Muscle of leg (tissue), 3 donors: ENCODE measurements at regions not wholly inside any gene's neighbourhood (a gene's known extent, or its start where the extent isn't known, plus 50 kb on each side); places are given as distances from the start of the nearest gene placed in this dataset.

Experiments
- DNase-seq: peaks from one replicate; pipeline ENCODE4 v3.0.0; 2013
- H3K27ac ChIP-seq: one replicate; pipeline ENCODE4 v1.5.1; 2013; ENCODE audit warnings: mild to moderate bottlenecking, low read length, control low read depth
- H3K27me3 ChIP-seq: one replicate; pipeline ENCODE4 v1.6.1; 2013; ENCODE audit warnings: low read length; ENCODE audit not compliant: control insufficient read depth, insufficient read depth
- H3K36me3 ChIP-seq: one replicate; pipeline ENCODE4 v1.6.1; 2013; ENCODE audit warnings: low read length; ENCODE audit not compliant: control insufficient read depth, insufficient read depth
- H3K4me1 ChIP-seq: one replicate; pipeline ENCODE4 v1.6.1; 2013; ENCODE audit warnings: low read length; ENCODE audit not compliant: control insufficient read depth, insufficient read depth
- H3K4me3 ChIP-seq: one replicate; pipeline ENCODE4 v1.5.1; 2013; ENCODE audit warnings: low read length, control low read depth
- H3K9me3 ChIP-seq: replicated peaks from 2 replicates; pipeline ENCODE4 v1.6.1; 2013; ENCODE audit warnings: low read depth, low read length; ENCODE audit not compliant: control insufficient read depth
- WGBS: methylation state at CpG from one replicate; pipeline ENCODE4 v1.1.5; 2013; ENCODE audit warnings: missing lambda C conversion rate; ENCODE audit not compliant: insufficient coverage; 5-methylcytosine and 5-hydroxymethylcytosine counted together

DNA sequence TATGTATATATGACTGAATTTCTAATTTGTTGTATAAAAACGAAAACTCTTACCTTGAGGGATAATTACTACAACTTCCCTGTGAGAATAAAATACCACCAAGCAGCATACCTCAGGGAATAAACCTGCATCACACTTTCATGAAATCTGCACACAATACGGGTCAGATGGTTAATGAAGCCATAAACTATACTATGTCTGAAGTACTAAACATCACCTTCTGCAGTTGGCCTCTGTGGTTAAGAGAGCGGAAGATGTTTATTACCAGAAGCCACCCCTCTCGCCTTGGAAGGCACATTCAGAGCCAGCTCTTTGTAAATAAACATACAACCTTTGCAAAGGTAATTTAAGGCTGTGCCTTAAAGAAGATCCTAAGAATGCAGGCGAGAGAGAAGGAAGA, 462.1 kb upstream of the NR2F2 start:
- Histone ChIP-seq H3K27me3 (no peaks in the 10 kb centered on the region), H3K36me3 (no peaks in the 10 kb centered on the region), H3K4me1 (peaks cover 9% of the 10 kb centered on the region), H3K27ac (no peak overlapping the region), H3K9me3 (no peaks in the 10 kb centered on the region), H3K4me3 (no peak overlapping the region)
- no CpG with 5 or more reads among the region's 5 CpGs for WGBS
- DNase-seq = no peak

DNA sequence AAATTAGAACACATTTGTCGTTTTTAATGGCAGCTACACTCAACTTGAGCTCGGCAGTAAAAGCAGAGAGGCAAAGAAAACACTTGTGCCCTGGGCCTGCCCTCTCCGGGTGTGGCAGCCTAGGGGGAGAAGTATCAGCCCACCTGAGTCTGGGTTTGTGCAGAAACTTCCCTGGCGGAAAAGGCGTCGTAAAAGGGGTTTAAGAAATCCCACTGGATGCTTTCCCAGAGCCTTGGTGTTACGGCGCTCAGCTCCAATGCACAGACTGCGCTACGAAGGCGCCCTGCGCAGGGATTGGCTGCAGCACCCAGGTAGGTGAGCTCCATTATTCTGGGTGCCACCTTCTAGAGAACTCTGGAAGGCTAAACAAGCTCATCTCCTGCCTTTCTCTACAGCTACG, 461.5 kb upstream of the NR2F2 start:
- Histone ChIP-seq H3K27ac (no peak overlapping the region), H3K9me3 (no peaks in the 10 kb centered on the region), H3K27me3 (no peaks in the 10 kb centered on the region), H3K4me3 (no peak overlapping the region), H3K36me3 (no peaks in the 10 kb centered on the region), H3K4me1 (peaks cover 9% of the 10 kb centered on the region)
- DNase-seq = no peak
- WGBS = 46% methylated on average over 12 of the region's 13 CpGs

DNA sequence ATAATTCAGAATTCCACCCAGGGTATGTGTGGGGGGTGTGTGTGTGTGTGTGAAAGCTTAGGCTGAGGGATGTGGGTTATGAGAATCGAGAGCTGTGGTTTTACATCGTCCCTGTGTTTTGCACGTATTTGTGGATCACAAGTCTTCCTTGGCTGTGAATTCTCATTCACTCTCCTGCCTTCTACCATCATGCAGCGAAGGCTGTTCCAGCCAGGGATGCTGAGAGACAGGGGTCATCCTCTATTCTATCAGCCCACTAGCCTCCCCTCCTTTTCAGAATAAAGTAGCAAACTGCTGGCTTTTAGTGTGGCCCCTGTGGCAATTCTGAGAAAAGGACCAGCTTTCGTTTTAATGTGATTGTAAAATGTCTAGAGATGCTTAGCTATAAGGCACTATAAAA, 460.6 kb upstream of the NR2F2 start:
- Histone ChIP-seq H3K27ac (no peak overlapping the region), H3K4me1 (peaks cover 9% of the 10 kb centered on the region), H3K4me3 (no peak overlapping the region), H3K9me3 (no peaks in the 10 kb centered on the region), H3K27me3 (no peaks in the 10 kb centered on the region), H3K36me3 (no peaks in the 10 kb centered on the region)
- DNase-seq = no peak
- 70% methylated on average over 3 of the region's 5 CpGs for WGBS

- DNase-seq = no peak
- no peaks in the 10 kb centered on the region for H3K36me3 ChIP-seq
- no peaks in the 10 kb centered on the region for H3K9me3 ChIP-seq
- WGBS = no CpG with 5 or more reads among the region's 3 CpGs
- H3K27me3 ChIP-seq = no peaks in the 10 kb centered on the region
- peaks cover 9% of the 10 kb centered on the region for H3K4me1 ChIP-seq
- no peak overlapping the region for H3K27ac ChIP-seq
- H3K4me3 ChIP-seq = no peak overlapping the region
Observed at GRCh38 chr15:95872366-95872771, 458.1 kb upstream of the NR2F2 start.

- peak; percentile 61 for DNase-seq
- Histone ChIP-seq H3K9me3 (no peaks in the 10 kb centered on the region), H3K27ac (peak overlapping the region; percentile 38), H3K27me3 (no peaks in the 10 kb centered on the region), H3K4me1 (peaks cover 2% of the 10 kb centered on the region), H3K36me3 (no peaks in the 10 kb centered on the region), H3K4me3 (no peak overlapping the region)
Observed at GRCh38 chr15:95874637-95875036, 455.9 kb upstream of the NR2F2 start.

- WGBS = no CpG with 5 or more reads among the region's 7 CpGs
- DNase-seq = peak; percentile 80
Observed at GRCh38 chr15:95875121-95875643, 455.3 kb upstream of the NR2F2 start.

GRCh38 chr15:95880031-95880570, 450.4 kb upstream of the NR2F2 start:
- Histone ChIP-seq H3K27me3 (no peaks in the 10 kb centered on the region), H3K4me1 (peaks cover 3% of the 10 kb centered on the region), H3K4me3 (no peak overlapping the region), H3K9me3 (no peaks in the 10 kb centered on the region), H3K27ac (peak overlapping the region; percentile 25), H3K36me3 (no peaks in the 10 kb centered on the region)
- peak; percentile 60 for DNase-seq
- WGBS = 29% methylated on average over 1 of the region's 6 CpGs

More at GRCh38 chr15:95875121-95875643, 455.3 kb upstream of the NR2F2 start:
- no peak overlapping the region for H3K4me3 ChIP-seq
- H3K27me3 ChIP-seq = no peaks in the 10 kb centered on the region
- no peaks in the 10 kb centered on the region for H3K36me3 ChIP-seq
- no peaks in the 10 kb centered on the region for H3K9me3 ChIP-seq
- H3K27ac ChIP-seq = peak overlapping the region; percentile 72
- H3K4me1 ChIP-seq = no peaks in the 10 kb centered on the region

GRCh38 chr15:95880630-95881029, 449.9 kb upstream of the NR2F2 start:
- no peak for DNase-seq
- Histone ChIP-seq H3K4me3 (no peak overlapping the region), H3K27ac (no peak overlapping the region), H3K4me1 (peaks cover 3% of the 10 kb centered on the region), H3K9me3 (no peaks in the 10 kb centered on the region), H3K36me3 (no peaks in the 10 kb centered on the region), H3K27me3 (no peaks in the 10 kb centered on the region)
- WGBS = 55% methylated on average over 1 of the region's 2 CpGs

GRCh38 chr15:95883064-95883463, 447.4 kb upstream of the NR2F2 start:
- Histone ChIP-seq H3K27ac (no peak overlapping the region), H3K4me1 (peaks cover 3% of the 10 kb centered on the region), H3K4me3 (no peak overlapping the region), H3K27me3 (no peaks in the 10 kb centered on the region), H3K36me3 (no peaks in the 10 kb centered on the region), H3K9me3 (no peaks in the 10 kb centered on the region)
- 73% methylated on average over 5 of the region's 6 CpGs for WGBS
- no peak for DNase-seq

DNA sequence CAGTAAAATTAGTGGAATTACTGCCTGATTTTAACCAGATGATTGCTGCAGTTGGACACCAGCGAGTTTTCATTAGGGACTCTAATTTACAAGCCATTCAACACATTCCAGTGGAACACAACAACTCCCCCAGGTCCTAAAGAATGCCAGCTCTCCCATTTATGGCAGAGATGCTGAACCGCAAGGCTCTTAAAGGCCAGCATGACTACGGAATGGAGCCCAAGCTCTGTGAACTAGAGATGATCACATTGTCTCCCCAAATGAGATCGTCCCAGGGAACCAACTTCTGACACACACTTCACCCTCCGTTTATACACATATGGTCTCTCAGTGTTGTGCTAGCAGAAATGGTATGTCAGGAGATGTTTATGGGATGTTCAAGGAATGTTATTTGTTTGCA, 446.2 kb upstream of the NR2F2 start:
- Histone ChIP-seq H3K27ac (no peak overlapping the region), H3K4me1 (peaks cover 3% of the 10 kb centered on the region), H3K4me3 (no peak overlapping the region), H3K9me3 (no peaks in the 10 kb centered on the region), H3K36me3 (no peaks in the 10 kb centered on the region), H3K27me3 (no peaks in the 10 kb centered on the region)
- 13% methylated on average over 3 of the region's 5 CpGs for WGBS
- DNase-seq = peak; percentile 46
